OCI-LY7 (cell line): ENCODE measurements at regions not wholly inside any gene's neighbourhood (a gene's known extent, or its start where the extent isn't known, plus 50 kb on each side); places are given as distances from the start of the nearest gene placed in this dataset.

Source experiments
- BruUV-seq: library from RNA; stranded (reverse); fragments of 400-500 nt; replicated peaks from 2 replicates; lab custom pipeline; 2021; lab: Mats Ljungman, UMichigan
- CTCF ChIA-PET: fragments of 300-600 bp; sonication (Branson Sonifier 250); formaldehyde crosslinking; loops from one replicate; lab custom pipeline; 2022; ENCODE audit warnings: antibody characterized with exemption; ENCODE audit not compliant: unreplicated experiment; lab: Charles Lee
- POLR2A ChIA-PET: fragments of 300-600 bp; sonication (Branson Sonifier 250); formaldehyde crosslinking; loops from one replicate; lab custom pipeline; 2022; ENCODE audit warnings: antibody characterized with exemption; lab: Charles Lee
- DNase-seq: peaks from one replicate; pipeline ENCODE4 v3.0.0-alpha.2; 2015; ENCODE audit warnings: low spot score
- H2AFZ ChIP-seq: fragments of 200-600 bp; sonication (generic), shearing (Covaris generic); 2 replicates; pipeline ENCODE4 v1.6.1; 2014; ENCODE audit warnings: mild to moderate bottlenecking, antibody characterized with exemption, low read length, moderate library complexity
- H3K27ac ChIP-seq: fragments of 200-600 bp; sonication (generic); 2 replicates; pipeline ENCODE4 v1.5.1; 2014; ENCODE audit warnings: mixed run types, low read depth, mild to moderate bottlenecking, moderate library complexity, low read length, inconsistent platforms; ENCODE audit not compliant: poor library complexity, severe bottlenecking
- H3K36me3 ChIP-seq: fragments of 200-600 bp; sonication (generic); 2 replicates; pipeline ENCODE4 v1.6.1; 2014; ENCODE audit warnings: mild to moderate bottlenecking, antibody characterized with exemption, low read length, moderate library complexity, mixed read lengths; ENCODE audit not compliant: insufficient read depth
- H3K4me1 ChIP-seq: fragments of 200-600 bp; sonication (generic); 2 replicates; pipeline ENCODE4 v1.5.1; 2014; ENCODE audit warnings: mild to moderate bottlenecking, low read length; ENCODE audit not compliant: insufficient read depth, poor library complexity, severe bottlenecking
- H3K4me2 ChIP-seq: fragments of 200-600 bp; sonication (generic); 2 replicates; pipeline ENCODE4 v1.6.1; 2014; ENCODE audit warnings: mild to moderate bottlenecking, low read length
- H3K4me3 ChIP-seq: fragments of 200-600 bp; sonication (generic); 2 replicates; pipeline ENCODE4 v1.5.1; 2014; ENCODE audit warnings: mild to moderate bottlenecking, low read depth, low read length; ENCODE audit not compliant: poor library complexity, severe bottlenecking
- H3K79me2 ChIP-seq: fragments of 200-600 bp; sonication (generic); 2 replicates; pipeline ENCODE4 v1.6.1; 2016; ENCODE audit warnings: low read depth, mild to moderate bottlenecking, low read length, moderate library complexity, mixed read lengths; ENCODE audit not compliant: insufficient read depth
- H3K9me2 ChIP-seq: fragments of 200-600 bp; sonication (generic); 2 replicates; pipeline ENCODE4 v1.6.1; 2016; ENCODE audit warnings: mild to moderate bottlenecking, low read length, mixed read lengths; ENCODE audit not compliant: insufficient read depth
- H3K9me3 ChIP-seq: fragments of 200-600 bp; sonication (generic); 2 replicates; pipeline ENCODE4 v1.6.1; 2014; ENCODE audit warnings: mild to moderate bottlenecking, mixed run types, low read length, mixed read lengths
- H4K20me1 ChIP-seq: fragments of 200-600 bp; sonication (generic); 2 replicates; pipeline ENCODE4 v1.6.1; 2014; ENCODE audit warnings: mild to moderate bottlenecking, antibody characterized with exemption, low read length, moderate library complexity, mixed read lengths; ENCODE audit not compliant: insufficient read depth
- EZH2phosphoT487 ChIP-seq: fragments of 200-600 bp; sonication (generic); IDR thresholded peaks from 2 replicates; pipeline ENCODE4 v1.6.1; 2018; ENCODE audit warnings: low read depth, borderline replicate concordance, mild to moderate bottlenecking, mixed run types, antibody characterized with exemption, low read length, moderate library complexity, mixed read lengths
- intact Hi-C: fragments of 100-400 bp; cut with micrococcal nuclease; formaldehyde crosslinking; loops from one replicate; pipeline ENCODE4 v1.10.0; 2022; ENCODE audit not compliant: unreplicated experiment
- TF ChIP-seq, protein P1 (sequence below): fragments of 200-600 bp; sonication (generic); conservative IDR thresholded peaks from 2 replicates; pipeline ENCODE4 v1.5.1; 2014; ENCODE audit warnings: mild to moderate bottlenecking, antibody characterized with exemption, low read length, moderate library complexity, mixed read lengths

GRCh38 chr16:64615630-64616280, 506.1 kb downstream of the CDH11 start:
- no peaks in the 10 kb centered on the region for H3K79me2 ChIP-seq
- intact Hi-C loops, result no loop called here
- H3K4me2 ChIP-seq, result no peak overlapping the region
- no peaks in the 10 kb centered on the region for H3K4me1 ChIP-seq
- H3K9me3 ChIP-seq, result no peaks in the 10 kb centered on the region
- no peak overlapping the region for H3K4me3 ChIP-seq
- TF ChIP-seq, protein P1, sequence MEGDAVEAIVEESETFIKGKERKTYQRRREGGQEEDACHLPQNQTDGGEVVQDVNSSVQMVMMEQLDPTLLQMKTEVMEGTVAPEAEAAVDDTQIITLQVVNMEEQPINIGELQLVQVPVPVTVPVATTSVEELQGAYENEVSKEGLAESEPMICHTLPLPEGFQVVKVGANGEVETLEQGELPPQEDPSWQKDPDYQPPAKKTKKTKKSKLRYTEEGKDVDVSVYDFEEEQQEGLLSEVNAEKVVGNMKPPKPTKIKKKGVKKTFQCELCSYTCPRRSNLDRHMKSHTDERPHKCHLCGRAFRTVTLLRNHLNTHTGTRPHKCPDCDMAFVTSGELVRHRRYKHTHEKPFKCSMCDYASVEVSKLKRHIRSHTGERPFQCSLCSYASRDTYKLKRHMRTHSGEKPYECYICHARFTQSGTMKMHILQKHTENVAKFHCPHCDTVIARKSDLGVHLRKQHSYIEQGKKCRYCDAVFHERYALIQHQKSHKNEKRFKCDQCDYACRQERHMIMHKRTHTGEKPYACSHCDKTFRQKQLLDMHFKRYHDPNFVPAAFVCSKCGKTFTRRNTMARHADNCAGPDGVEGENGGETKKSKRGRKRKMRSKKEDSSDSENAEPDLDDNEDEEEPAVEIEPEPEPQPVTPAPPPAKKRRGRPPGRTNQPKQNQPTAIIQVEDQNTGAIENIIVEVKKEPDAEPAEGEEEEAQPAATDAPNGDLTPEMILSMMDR, result no peak
- no peak for TF ChIP-seq EZH2phosphoT487
- H3K36me3 ChIP-seq, result no peaks in the 10 kb centered on the region
- H3K9me2 ChIP-seq, result no peaks in the 10 kb centered on the region
- DNase-seq, result no peak
- CTCF ChIA-PET, result no interaction called here
- no peak overlapping the region for H2AFZ ChIP-seq
- no peaks in the 10 kb centered on the region for H4K20me1 ChIP-seq
- POLR2A ChIA-PET, result interaction anchor here (0.6 kb wide), 1 partner anchor 23 kb away, joined by 3 read pairs; no protein-coding TSS in a partner anchor
- no TSS peak for BruUV-seq
- no peak overlapping the region for H3K27ac ChIP-seq

DNA sequence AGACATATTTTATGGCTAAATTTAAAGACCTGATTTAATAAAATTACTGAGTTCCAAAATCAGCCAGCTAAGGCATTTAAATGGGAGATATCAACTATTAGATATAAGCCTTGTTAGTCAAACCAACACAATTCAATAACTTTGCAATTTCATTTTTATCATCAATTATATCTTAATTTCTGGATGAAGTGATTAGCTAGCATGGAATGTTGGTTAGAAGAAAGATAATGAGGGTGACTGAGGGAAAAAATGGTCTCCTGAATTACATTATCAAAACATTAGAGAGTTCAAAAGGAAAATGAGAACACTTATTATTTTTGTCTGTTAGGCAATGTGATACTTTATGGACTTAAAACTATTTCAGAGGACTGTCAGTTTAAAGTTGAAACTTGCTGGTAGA, 525.7 kb downstream of the CDH11 start:
- no peak overlapping the region for H3K4me2 ChIP-seq
- H2AFZ ChIP-seq, result no peak overlapping the region
- DNase-seq, result no peak
- H3K9me3 ChIP-seq, result no peaks in the 10 kb centered on the region
- CTCF ChIA-PET, result no interaction called here
- 0 out of 2 replicates have a peak, but pooled peaks cover 3% of the 10 kb centered on the region for H3K9me2 ChIP-seq
- H4K20me1 ChIP-seq, result no peaks in the 10 kb centered on the region
- H3K79me2 ChIP-seq, result no peaks in the 10 kb centered on the region
- POLR2A ChIA-PET, result no interaction called here
- intact Hi-C loops, result no loop called here
- no TSS peak for BruUV-seq
- no peak overlapping the region for H3K27ac ChIP-seq
- TF ChIP-seq EZH2phosphoT487, result no peak
- TF ChIP-seq, protein P1, result no peak
- H3K4me3 ChIP-seq, result no peak overlapping the region
- no peaks in the 10 kb centered on the region for H3K36me3 ChIP-seq
- no peaks in the 10 kb centered on the region for H3K4me1 ChIP-seq

- TF ChIP-seq EZH2phosphoT487, result no peak
- TF ChIP-seq, protein P1, result no peak
- H3K4me2 ChIP-seq, result no peak overlapping the region
- no TSS peak for BruUV-seq
- H3K4me3 ChIP-seq, result no peak overlapping the region
- no peaks in the 10 kb centered on the region for H3K36me3 ChIP-seq
- no peak for DNase-seq
- H3K27ac ChIP-seq, result no peak overlapping the region
- POLR2A ChIA-PET, result interaction anchor here (0.6 to 2.0 kb wide), 6 partner anchors 11 to 470 kb away, joined by 3 to 4 read pairs (median 3); no protein-coding TSS in a partner anchor
- no peak overlapping the region for H2AFZ ChIP-seq
- no peaks in the 10 kb centered on the region for H3K9me3 ChIP-seq
- intact Hi-C loops, result no loop called here
- 0 out of 2 replicates have a peak, but pooled peaks cover 3% of the 10 kb centered on the region for H3K9me2 ChIP-seq
- CTCF ChIA-PET, result no interaction called here
- no peaks in the 10 kb centered on the region for H3K79me2 ChIP-seq
- H3K4me1 ChIP-seq, result no peaks in the 10 kb centered on the region
- no peaks in the 10 kb centered on the region for H4K20me1 ChIP-seq
These were observed 531.4 kb downstream of the CDH11 start for GRCh38 chr16:64590513-64590912.
